Osteoblast (primary cell): ENCODE measurements at regions not wholly inside any gene's neighbourhood (a gene's known extent, or its start where the extent isn't known, plus 50 kb on each side); places are given as distances from the start of the nearest gene placed in this dataset.

ENCODE experiments used
- DNase-seq: peaks from one replicate; pipeline ENCODE4 v3.0.0; 2011; ENCODE audit warnings: low spot score, mixed read lengths; ENCODE audit not compliant: insufficient read length; ENCODE audit errors: missing footprints
- H2AFZ ChIP-seq: 2 replicates; pipeline ENCODE4 v1.6.0; 2011; ENCODE audit warnings: mild to moderate bottlenecking, low read length
- H3K27ac ChIP-seq: 2 replicates; pipeline ENCODE4 v1.5.1; 2011; ENCODE audit warnings: mild to moderate bottlenecking, low read depth, low read length, moderate library complexity
- H3K27me3 ChIP-seq: 2 replicates; pipeline ENCODE4 v1.6.0; 2012; ENCODE audit warnings: mild to moderate bottlenecking, control low read depth, inconsistent platforms, low read length, moderate library complexity; ENCODE audit not compliant: insufficient read depth
- H3K36me3 ChIP-seq: 2 replicates; pipeline ENCODE4 v1.5.1; 2011; ENCODE audit warnings: mild to moderate bottlenecking, low read length, control low read depth, moderate library complexity; ENCODE audit not compliant: insufficient read depth
- H3K4me1 ChIP-seq: 2 replicates; pipeline ENCODE4 v1.5.1; 2011; ENCODE audit warnings: mild to moderate bottlenecking, low read length, control low read depth, moderate library complexity; ENCODE audit not compliant: insufficient read depth
- H3K4me2 ChIP-seq: 2 replicates; pipeline ENCODE4 v1.6.0; 2011; ENCODE audit warnings: mild to moderate bottlenecking, low read length; ENCODE audit not compliant: insufficient read depth
- H3K4me3 ChIP-seq: fragments of 200-600 bp; sonication (generic); 3 replicates; pipeline ENCODE4 v1.5.1; 2012; ENCODE audit warnings: mild to moderate bottlenecking, low read length, inconsistent platforms; ENCODE audit not compliant: insufficient read depth
- H3K79me2 ChIP-seq: 2 replicates; pipeline ENCODE4 v1.6.0; 2012; ENCODE audit warnings: mild to moderate bottlenecking, low read length, control low read depth, inconsistent platforms; ENCODE audit not compliant: insufficient read depth
- H3K9me3 ChIP-seq: 2 replicates; pipeline ENCODE4 v1.5.1; 2011; ENCODE audit warnings: low read depth, low read length, control low read depth
- H4K20me1 ChIP-seq: 2 replicates; pipeline ENCODE4 v1.6.0; 2012; ENCODE audit warnings: mild to moderate bottlenecking, low read length, control low read depth; ENCODE audit not compliant: insufficient read depth
- CTCF ChIP-seq: IDR thresholded peaks from 2 replicates; pipeline ENCODE4 v1.5.1; 2011; ENCODE audit warnings: mild to moderate bottlenecking, low read depth, low read length, moderate library complexity; ENCODE audit errors: extremely low read depth

DNA sequence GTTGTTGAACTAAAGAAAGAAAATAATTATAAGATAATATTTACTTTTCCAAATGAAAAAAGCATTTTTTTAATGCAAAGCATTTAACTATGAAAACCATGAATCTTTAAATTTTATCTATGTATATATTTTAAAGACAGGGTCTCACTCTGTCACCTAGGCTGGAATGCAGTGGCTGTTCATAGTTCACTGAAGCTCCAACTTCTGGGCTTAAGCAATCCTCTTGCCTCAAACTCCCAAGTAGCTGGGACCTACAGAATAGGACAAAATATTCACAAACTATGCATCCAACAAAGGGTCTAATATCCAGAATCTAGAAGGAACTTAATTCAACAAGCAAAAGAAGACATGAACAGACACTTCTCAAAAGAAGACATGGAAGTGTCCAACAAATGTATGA lies 55.9 kb upstream of the ALB start:
- no peak for TF ChIP-seq CTCF
- H3K4me2 ChIP-seq = no peak overlapping the region
- peaks cover 11% of the 10 kb centered on the region for H3K27me3 ChIP-seq
- no peaks in the 10 kb centered on the region for H3K9me3 ChIP-seq
- H3K79me2 ChIP-seq = no peaks in the 10 kb centered on the region
- DNase-seq = no peak
- H3K27ac ChIP-seq = no peak overlapping the region
- no peaks in the 10 kb centered on the region for H4K20me1 ChIP-seq
- no peak overlapping the region for H3K4me3 ChIP-seq
- no peak overlapping the region for H2AFZ ChIP-seq
- no peaks in the 10 kb centered on the region for H3K4me1 ChIP-seq
- H3K36me3 ChIP-seq = no peaks in the 10 kb centered on the region

GRCh38 chr4:73347497-73347896 lies 56.6 kb upstream of the ALB start:
- no peak overlapping the region for H3K27ac ChIP-seq
- no peaks in the 10 kb centered on the region for H3K79me2 ChIP-seq
- no peak for DNase-seq
- no peaks in the 10 kb centered on the region for H3K36me3 ChIP-seq
- peaks cover 8% of the 10 kb centered on the region for H3K27me3 ChIP-seq
- H4K20me1 ChIP-seq = no peaks in the 10 kb centered on the region
- H3K4me2 ChIP-seq = no peak overlapping the region
- no peak overlapping the region for H2AFZ ChIP-seq
- H3K4me1 ChIP-seq = no peaks in the 10 kb centered on the region
- H3K9me3 ChIP-seq = no peaks in the 10 kb centered on the region
- H3K4me3 ChIP-seq = no peak overlapping the region
- no peak for TF ChIP-seq CTCF

DNA sequence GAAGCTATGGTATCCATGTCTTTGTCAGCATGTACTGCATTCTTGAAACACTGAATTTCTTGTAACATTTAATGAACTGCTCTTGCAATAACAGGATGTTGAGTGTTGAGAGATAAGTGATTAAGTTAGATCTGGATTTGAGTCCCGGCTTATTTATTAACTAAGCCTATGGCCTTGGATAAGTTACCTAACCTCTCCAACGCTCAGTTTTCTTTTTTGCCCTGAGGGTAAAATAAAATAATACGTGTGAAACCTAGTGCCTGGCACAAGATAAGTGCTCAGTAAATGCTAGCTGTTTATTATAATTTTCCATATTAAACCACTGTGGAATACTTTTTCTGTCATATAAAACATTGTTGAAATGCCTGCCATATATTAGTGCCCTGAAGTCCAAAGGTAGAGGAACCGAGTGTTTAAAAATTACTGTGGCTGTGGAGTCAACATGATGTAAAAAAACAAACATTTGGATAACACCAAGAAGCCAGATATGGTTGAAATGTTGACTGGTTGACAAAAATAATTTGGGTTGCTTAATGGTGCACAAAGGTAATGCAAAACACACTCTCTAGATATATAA lies 58.6 kb upstream of the ALB start:
- no peaks in the 10 kb centered on the region for H3K9me3 ChIP-seq
- no peak overlapping the region for H3K4me3 ChIP-seq
- peaks cover 3% of the 10 kb centered on the region for H3K27me3 ChIP-seq
- no peak for TF ChIP-seq CTCF
- DNase-seq = no peak
- H3K4me1 ChIP-seq = no peaks in the 10 kb centered on the region
- H3K4me2 ChIP-seq = no peak overlapping the region
- no peak overlapping the region for H2AFZ ChIP-seq
- no peaks in the 10 kb centered on the region for H3K79me2 ChIP-seq
- H3K36me3 ChIP-seq = no peaks in the 10 kb centered on the region
- no peaks in the 10 kb centered on the region for H4K20me1 ChIP-seq
- H3K27ac ChIP-seq = no peak overlapping the region

- TF ChIP-seq CTCF = no peak
- H3K4me2 ChIP-seq = no peak overlapping the region
- H2AFZ ChIP-seq = no peak overlapping the region
- H3K4me3 ChIP-seq = no peak overlapping the region
- no peaks in the 10 kb centered on the region for H3K79me2 ChIP-seq
- no peaks in the 10 kb centered on the region for H4K20me1 ChIP-seq
- H3K9me3 ChIP-seq = no peaks in the 10 kb centered on the region
- H3K27me3 ChIP-seq = peaks cover 3% of the 10 kb centered on the region
- DNase-seq = no peak
- H3K27ac ChIP-seq = no peak overlapping the region
- H3K36me3 ChIP-seq = no peaks in the 10 kb centered on the region
- H3K4me1 ChIP-seq = no peaks in the 10 kb centered on the region
These were observed 60.0 kb upstream of the ALB start for GRCh38 chr4:73344106-73344505.
